H1 (cell line): ENCODE measurements at regions not wholly inside any gene's neighbourhood (a gene's known extent, or its start where the extent isn't known, plus 50 kb on each side); places are given as distances from the start of the nearest gene placed in this dataset.

Experiments used
- CBX5 ChIP-seq: fragments of 300-800, 300-1000 bp; sonication (generic); IDR thresholded peaks from 2 replicates; pipeline ENCODE4 v1.7.1; 2016; ENCODE audit warnings: antibody characterized with exemption, low read length, low read depth
- HDAC6 ChIP-seq: IDR thresholded peaks from one replicate; pipeline ENCODE4 v1.7.1; 2012; ENCODE audit warnings: low read depth, mild to moderate bottlenecking, inconsistent platforms, low read length, moderate library complexity
- SUZ12 ChIP-seq: fragments of 200-600 bp; sonication (generic); IDR thresholded peaks from 2 replicates; pipeline ENCODE4 v1.6.1; 2012; ENCODE audit warnings: mild to moderate bottlenecking, inconsistent platforms, low read length, moderate library complexity, mixed read lengths
- TAF1 ChIP-seq: IDR thresholded peaks from 2 replicates; pipeline ENCODE4 v1.6.1; 2011; ENCODE audit warnings: mild to moderate bottlenecking, low read depth, low read length

DNA sequence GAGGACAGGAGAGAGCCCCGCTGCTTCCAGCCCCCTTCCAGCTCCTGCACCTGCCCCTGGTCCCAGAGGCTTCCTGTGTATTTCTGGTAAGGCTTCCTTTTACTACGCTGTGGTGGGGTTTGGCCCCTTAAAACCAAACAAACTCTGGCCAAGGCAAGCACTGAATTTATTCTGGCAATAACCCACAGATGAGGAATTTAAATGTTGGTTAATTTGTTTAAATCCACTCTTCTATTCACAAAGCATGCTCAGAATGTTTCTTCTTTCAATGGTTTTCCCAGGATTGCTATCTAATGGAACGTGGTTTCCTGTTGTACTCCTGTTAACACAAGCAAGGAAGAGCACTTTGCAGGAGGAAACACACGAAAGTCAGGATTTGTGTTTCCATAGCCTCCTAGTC is 236.5 kb upstream of the FOXQ1 start (continued):
- TF ChIP-seq TAF1 (no peak), HDAC6 (no peak), SUZ12 (no peak), CBX5 (no peak)
